CD8-positive, alpha-beta memory T cell (primary cell): ENCODE measurements at regions not wholly inside any gene's neighbourhood (a gene's known extent, or its start where the extent isn't known, plus 50 kb on each side); places are given as distances from the start of the nearest gene placed in this dataset.
A peak's percentile ranks its signal among the peaks of the same experiment; 100 is the strongest.
"Not testable (repeated sequence)": the region's sequence is repeated elsewhere in the genome, so short reads cannot be mapped to it uniquely, and the experiment has no call there.

Source experiments
- CTCF ChIA-PET: fragments of 350-600 bp; sonication (Branson Sonifier 250); formaldehyde crosslinking; loops from one replicate; lab custom pipeline; 2021; ENCODE audit warnings: antibody characterized with exemption; lab: Charles Lee
- POLR2A ChIA-PET: fragments of 350-600 bp; sonication (Branson Sonifier 250); formaldehyde crosslinking; loops from one replicate; lab custom pipeline; 2021; ENCODE audit warnings: antibody characterized with exemption; lab: Charles Lee
- DNase-seq, 5 donors: peaks; one replicate each; pipeline versions ENCODE4 v3.0.0 to v3.0.0-alpha.2; 2020 to 2022; ENCODE audit warnings: mixed read lengths in 1 of 5
- H3K27ac ChIP-seq: one replicate; pipeline ENCODE4 v1.7.0; 2013; ENCODE audit warnings: low read depth, mild to moderate bottlenecking, low read length, moderate library complexity
- H3K27me3 ChIP-seq: 2 replicates; pipeline ENCODE4 v1.7.0; 2013; ENCODE audit warnings: low read length, mild to moderate bottlenecking; ENCODE audit not compliant: insufficient read depth, poor library complexity, severe bottlenecking
- H3K36me3 ChIP-seq: 2 replicates; pipeline ENCODE4 v1.7.0; 2013; ENCODE audit warnings: mild to moderate bottlenecking, low read length, moderate library complexity; ENCODE audit not compliant: insufficient read depth
- H3K4me1 ChIP-seq: 2 replicates; pipeline ENCODE4 v1.7.0; 2013; ENCODE audit warnings: mild to moderate bottlenecking, low read length, moderate library complexity; ENCODE audit not compliant: insufficient read depth
- H3K4me3 ChIP-seq: 2 replicates; pipeline ENCODE4 v1.7.0; 2013; ENCODE audit warnings: mild to moderate bottlenecking, low read length
- H3K9me3 ChIP-seq: 2 replicates; pipeline ENCODE4 v1.7.0; 2013; ENCODE audit warnings: mild to moderate bottlenecking, low read length
- H3K27ac Mint-ChIP-seq, 8 donors: one replicate each; pipeline ENCODE4 v1.8.0; 2020 to 2021; ENCODE audit warnings: mixed read lengths in 8 of 8, mild to moderate bottlenecking in 6 of 8, inconsistent platforms in 3 of 8, moderate library complexity in 3 of 8
- H3K27me3 Mint-ChIP-seq, 2 donors: one replicate each; pipeline ENCODE4 v1.8.0; 2020 to 2021; ENCODE audit warnings: mixed read lengths in 2 of 2, mild to moderate bottlenecking in 1 of 2, moderate library complexity in 1 of 2
- H3K36me3 Mint-ChIP-seq, 3 donors: one replicate each; pipeline ENCODE4 v1.8.0; 2020 to 2021; ENCODE audit warnings: mixed read lengths in 3 of 3, inconsistent platforms in 1 of 3, mild to moderate bottlenecking in 1 of 3
- H3K4me1 Mint-ChIP-seq, 3 donors: one replicate each; pipeline ENCODE4 v1.8.0; 2020 to 2021; ENCODE audit warnings: mixed read lengths in 3 of 3, inconsistent platforms in 1 of 3, mild to moderate bottlenecking in 1 of 3
- H3K4me3 Mint-ChIP-seq, 7 donors: one replicate each; pipeline ENCODE4 v1.8.0; 2020 to 2021; ENCODE audit warnings: mixed read lengths in 7 of 7, mild to moderate bottlenecking in 6 of 7, moderate library complexity in 4 of 7, inconsistent platforms in 2 of 7
- H3K9me3 Mint-ChIP-seq, 5 donors: one replicate each; pipeline ENCODE4 v1.8.0; 2020 to 2022; ENCODE audit warnings: mixed read lengths in 5 of 5, mild to moderate bottlenecking in 3 of 5, moderate library complexity in 2 of 5, inconsistent platforms in 1 of 5

GRCh38 chr22:23446796-23447350 is 133.2 kb downstream of the IGLL1 start:
- no peak overlapping the region for H3K4me3 Mint-ChIP-seq
- ChIA-PET CTCF (no interaction called here), POLR2A (no interaction called here)
- H3K9me3 Mint-ChIP-seq, result peaks cover 0 to 4% (median 3%) of the 10 kb centered on the region in 5 donors
- H3K4me1 Mint-ChIP-seq, result no peaks in the 10 kb centered on the region
- no peaks in the 10 kb centered on the region for H3K36me3 Mint-ChIP-seq
- Histone ChIP-seq H3K4me3 (no peak overlapping the region), H3K27ac (no peak overlapping the region), H3K9me3 (no peaks in the 10 kb centered on the region), H3K36me3 (no peaks in the 10 kb centered on the region), H3K4me1 (no peaks in the 10 kb centered on the region), H3K27me3 (no peaks in the 10 kb centered on the region)
- no peak overlapping the region for H3K27ac Mint-ChIP-seq
- DNase-seq, result no peak
- H3K27me3 Mint-ChIP-seq, result peaks cover 2 to 8% of the 10 kb centered on the region in 2 donors

GRCh38 chr22:23446194-23446593 is 133.9 kb downstream of the IGLL1 start:
- H3K36me3 ChIP-seq, H3K36me3 Mint-ChIP-seq, DNase-seq, POLR2A ChIA-PET, CTCF ChIA-PET, H3K4me3 Mint-ChIP-seq, H3K4me1 ChIP-seq, H3K9me3 ChIP-seq, H3K9me3 Mint-ChIP-seq, H3K27me3 Mint-ChIP-seq, H3K27me3 ChIP-seq, H3K4me1 Mint-ChIP-seq, H3K27ac Mint-ChIP-seq, H3K4me3 ChIP-seq, H3K27ac ChIP-seq: not testable (repeated sequence)

GRCh38 chr22:23443905-23444304 is 136.2 kb downstream of the IGLL1 start:
- H3K36me3 Mint-ChIP-seq, H3K9me3 ChIP-seq, H3K4me3 ChIP-seq, CTCF ChIA-PET, H3K4me1 Mint-ChIP-seq, DNase-seq, H3K4me3 Mint-ChIP-seq, H3K4me1 ChIP-seq, H3K27ac ChIP-seq, H3K36me3 ChIP-seq, H3K27ac Mint-ChIP-seq, H3K27me3 Mint-ChIP-seq, H3K9me3 Mint-ChIP-seq, H3K27me3 ChIP-seq, POLR2A ChIA-PET: not testable (repeated sequence)

- DNase-seq, CTCF ChIA-PET, H3K36me3 Mint-ChIP-seq, H3K9me3 Mint-ChIP-seq, POLR2A ChIA-PET, H3K4me1 Mint-ChIP-seq, H3K27me3 ChIP-seq, H3K36me3 ChIP-seq, H3K27ac Mint-ChIP-seq, H3K9me3 ChIP-seq, H3K27ac ChIP-seq, H3K4me1 ChIP-seq, H3K4me3 ChIP-seq, H3K4me3 Mint-ChIP-seq: not testable (repeated sequence)
- H3K27me3 Mint-ChIP-seq, result peaks cover 3 to 12% of the 10 kb centered on the region in 2 donors
Observed at GRCh38 chr22:23439581-23439980, 140.5 kb downstream of the IGLL1 start.

GRCh38 chr22:23438216-23438615 is 141.9 kb downstream of the IGLL1 start:
- Mint-ChIP-seq H3K27me3 (peaks cover 3 to 19% of the 10 kb centered on the region in 2 donors), H3K4me1 (peaks cover 2 to 3% (median 2%) of the 10 kb centered on the region in 3 donors), H3K36me3 (no peaks in the 10 kb centered on the region), H3K4me3 (no peak overlapping the region), H3K9me3 (peaks cover 0 to 6% (median 2%) of the 10 kb centered on the region in 5 donors), H3K27ac (peak overlapping the region in 1 of 8 donors; percentile 7)
- POLR2A ChIA-PET, result no interaction called here
- CTCF ChIA-PET, result no interaction called here
- no peaks in the 10 kb centered on the region for H3K27me3 ChIP-seq
- H3K27ac ChIP-seq, result no peak overlapping the region
- H3K4me3 ChIP-seq, result no peak overlapping the region
- DNase-seq, result no peak
- no peaks in the 10 kb centered on the region for H3K36me3 ChIP-seq
- no peaks in the 10 kb centered on the region for H3K9me3 ChIP-seq
- H3K4me1 ChIP-seq, result no peaks in the 10 kb centered on the region

GRCh38 chr22:23437779-23438178 is 142.3 kb downstream of the IGLL1 start:
- Mint-ChIP-seq H3K27me3 (peaks cover 3 to 19% of the 10 kb centered on the region in 2 donors), H3K4me3 (no peak overlapping the region), H3K36me3 (no peaks in the 10 kb centered on the region), H3K27ac (no peak overlapping the region), H3K4me1 (peaks cover 6 to 7% (median 6%) of the 10 kb centered on the region in 3 donors), H3K9me3 (peaks cover 0 to 6% (median 2%) of the 10 kb centered on the region in 5 donors)
- Histone ChIP-seq H3K27ac (no peak overlapping the region), H3K36me3 (no peaks in the 10 kb centered on the region), H3K4me3 (no peak overlapping the region), H3K27me3 (no peaks in the 10 kb centered on the region), H3K9me3 (no peaks in the 10 kb centered on the region), H3K4me1 (peaks cover 1% of the 10 kb centered on the region)
- DNase-seq, result no peak
- ChIA-PET POLR2A (no interaction called here), CTCF (no interaction called here)

GRCh38 chr22:23437107-23437395 is 143.0 kb downstream of the IGLL1 start:
- H3K27me3 ChIP-seq, H3K4me1 ChIP-seq, H3K27ac ChIP-seq, H3K9me3 Mint-ChIP-seq, H3K36me3 ChIP-seq, DNase-seq, H3K4me3 Mint-ChIP-seq, H3K27ac Mint-ChIP-seq, H3K4me3 ChIP-seq, H3K4me1 Mint-ChIP-seq, H3K36me3 Mint-ChIP-seq, POLR2A ChIA-PET, CTCF ChIA-PET, H3K9me3 ChIP-seq: not testable (repeated sequence)
- peaks cover 3 to 18% of the 10 kb centered on the region in 2 donors for H3K27me3 Mint-ChIP-seq

GRCh38 chr22:23436354-23437106 is 143.6 kb downstream of the IGLL1 start:
- H3K36me3 ChIP-seq, H3K9me3 ChIP-seq, H3K27me3 ChIP-seq, H3K27ac Mint-ChIP-seq, H3K36me3 Mint-ChIP-seq, CTCF ChIA-PET, H3K27ac ChIP-seq, DNase-seq, POLR2A ChIA-PET, H3K4me1 ChIP-seq, H3K9me3 Mint-ChIP-seq, H3K4me3 Mint-ChIP-seq, H3K4me3 ChIP-seq: not testable (repeated sequence)
- peaks cover 7 to 10% (median 9%) of the 10 kb centered on the region in 3 donors for H3K4me1 Mint-ChIP-seq
- H3K27me3 Mint-ChIP-seq, result peaks cover 3 to 23% of the 10 kb centered on the region in 2 donors
